Smooth muscle cell (in vitro differentiated cells): ENCODE measurements at regions not wholly inside any gene's neighbourhood (a gene's known extent, or its start where the extent isn't known, plus 50 kb on each side); places are given as distances from the start of the nearest gene placed in this dataset.

ENCODE experiments used
- DNase-seq: peaks from one replicate; lab custom pipeline; 2025; ENCODE audit not compliant: unreplicated experiment; lab: John Stamatoyannopoulos, UW
- H2AFZ ChIP-seq: fragments of 200-600 bp; sonication (generic); 2 replicates; pipeline ENCODE4 v1.6.0; 2016; ENCODE audit warnings: antibody characterized with exemption, low read depth, mild to moderate bottlenecking
- H3F3A ChIP-seq: fragments of 200-600 bp; sonication (generic); 2 replicates; pipeline ENCODE4 v1.6.0; 2017; ENCODE audit warnings: antibody characterized with exemption, low read depth
- H3K27ac ChIP-seq: fragments of 200-600 bp; sonication (generic); 2 replicates; pipeline ENCODE4 v1.5.1; 2016; ENCODE audit warnings: low read depth, mild to moderate bottlenecking
- H3K27me3 ChIP-seq: fragments of 200-600 bp; sonication (generic); 2 replicates; pipeline ENCODE4 v1.6.1; 2016; ENCODE audit warnings: low read depth, mild to moderate bottlenecking
- H3K36me3 ChIP-seq: fragments of 200-600 bp; sonication (generic); 2 replicates; pipeline ENCODE4 v1.5.1; 2016; ENCODE audit warnings: low read depth
- H3K4me1 ChIP-seq: fragments of 200-600 bp; sonication (generic); 2 replicates; pipeline ENCODE4 v1.5.1; 2016; ENCODE audit warnings: low read depth
- H3K4me2 ChIP-seq: fragments of 200-600 bp; sonication (generic); 2 replicates; pipeline ENCODE4 v1.6.0; 2016; ENCODE audit warnings: mild to moderate bottlenecking
- H3K4me3 ChIP-seq: fragments of 200-600 bp; sonication (generic); 2 replicates; pipeline ENCODE4 v1.5.1; 2016; ENCODE audit warnings: mild to moderate bottlenecking
- H3K79me2 ChIP-seq: fragments of 200-600 bp; sonication (generic); 2 replicates; pipeline ENCODE4 v1.6.0; 2016; ENCODE audit warnings: low read depth, mild to moderate bottlenecking
- H3K9ac ChIP-seq: fragments of 200-600 bp; sonication (generic); 2 replicates; pipeline ENCODE4 v1.6.0; 2016; ENCODE audit warnings: low read depth
- H3K9me3 ChIP-seq: fragments of 200-600 bp; sonication (generic); replicated peaks from 2 replicates; pipeline ENCODE4 v1.5.1; 2016; ENCODE audit warnings: low read depth
- H4K20me1 ChIP-seq: fragments of 200-600 bp; sonication (generic); 2 replicates; pipeline ENCODE4 v1.6.0; 2016; ENCODE audit warnings: low read depth
- WGBS: methylation state at CpG from one replicate; pipeline ENCODE4 v1.1.7; 2016; ENCODE audit warnings: low lambda C conversion rate; 5-methylcytosine and 5-hydroxymethylcytosine counted together
- TF ChIP-seq, protein P1 (sequence below): fragments of 200-600 bp; sonication (generic); IDR thresholded peaks from 2 replicates; pipeline ENCODE4 v1.5.1; 2017; ENCODE audit warnings: borderline replicate concordance, mild to moderate bottlenecking, antibody characterized with exemption; ENCODE audit not compliant: insufficient read depth, poor library complexity, severe bottlenecking

DNA sequence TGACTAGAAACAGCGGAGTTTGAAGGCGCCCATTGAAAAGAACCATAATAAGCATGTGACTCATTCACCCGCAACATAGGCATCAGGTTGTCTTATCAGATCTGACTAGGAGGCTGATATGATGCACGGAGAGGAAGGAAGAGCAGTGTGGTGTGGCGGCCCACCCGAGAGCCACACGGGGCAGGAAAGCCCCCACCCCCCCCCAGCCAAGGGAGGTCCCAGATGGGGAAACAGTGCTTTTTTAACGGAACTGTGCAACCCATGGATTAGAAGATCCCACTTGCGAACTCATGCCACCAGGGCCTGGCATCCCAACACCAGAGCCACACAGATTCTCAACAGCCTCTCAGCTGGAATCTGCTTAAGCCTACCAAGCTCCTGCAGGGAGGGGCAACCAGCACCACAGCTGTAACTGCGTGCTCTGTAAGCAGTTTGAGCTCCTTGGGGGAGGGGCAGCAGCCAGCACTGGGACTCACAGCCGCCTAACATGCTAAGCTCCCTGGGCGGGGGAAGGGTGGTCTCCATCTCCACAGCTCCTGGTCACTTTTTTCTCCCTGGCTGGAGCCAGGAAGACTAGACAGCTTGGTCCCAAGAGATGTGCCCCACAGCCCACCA is 466.2 kb downstream of the PDGFC start:
- DNase-seq = no peak
- H3K4me1 ChIP-seq = no peaks in the 10 kb centered on the region

DNA sequence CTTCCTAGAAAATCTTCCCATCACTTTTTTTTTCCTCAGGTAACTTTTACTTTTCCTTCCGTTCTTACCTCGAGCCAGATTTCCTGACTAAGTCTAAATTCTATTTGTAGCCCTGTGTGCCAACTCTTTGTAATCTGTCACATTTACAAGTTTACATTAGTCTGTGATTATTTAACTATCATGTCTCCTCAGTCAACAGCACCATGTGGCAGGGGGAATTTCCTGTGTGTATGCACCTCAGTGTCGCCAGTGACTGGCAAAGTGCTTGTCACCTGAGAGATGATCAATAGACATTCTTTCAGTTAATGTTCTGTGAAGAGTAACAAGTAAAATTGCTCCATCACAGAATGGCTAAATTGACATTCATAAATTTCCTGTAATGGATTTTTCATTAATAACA is 468.5 kb downstream of the PDGFC start:
- WGBS = 91% methylated on average over 3 of the region's 3 CpGs
- no peak for DNase-seq
- Histone ChIP-seq H3K27ac (no peak overlapping the region), H3K9ac (no peak overlapping the region), H3K9me3 (no peaks in the 10 kb centered on the region), H3F3A (no peaks in the 10 kb centered on the region), H2AFZ (no peak overlapping the region), H4K20me1 (no peaks in the 10 kb centered on the region), H3K79me2 (no peaks in the 10 kb centered on the region), H3K36me3 (no peaks in the 10 kb centered on the region), H3K4me3 (no peak overlapping the region), H3K4me2 (no peak overlapping the region), H3K27me3 (no peaks in the 10 kb centered on the region), H3K4me1 (no peaks in the 10 kb centered on the region)
- TF ChIP-seq, protein P1, sequence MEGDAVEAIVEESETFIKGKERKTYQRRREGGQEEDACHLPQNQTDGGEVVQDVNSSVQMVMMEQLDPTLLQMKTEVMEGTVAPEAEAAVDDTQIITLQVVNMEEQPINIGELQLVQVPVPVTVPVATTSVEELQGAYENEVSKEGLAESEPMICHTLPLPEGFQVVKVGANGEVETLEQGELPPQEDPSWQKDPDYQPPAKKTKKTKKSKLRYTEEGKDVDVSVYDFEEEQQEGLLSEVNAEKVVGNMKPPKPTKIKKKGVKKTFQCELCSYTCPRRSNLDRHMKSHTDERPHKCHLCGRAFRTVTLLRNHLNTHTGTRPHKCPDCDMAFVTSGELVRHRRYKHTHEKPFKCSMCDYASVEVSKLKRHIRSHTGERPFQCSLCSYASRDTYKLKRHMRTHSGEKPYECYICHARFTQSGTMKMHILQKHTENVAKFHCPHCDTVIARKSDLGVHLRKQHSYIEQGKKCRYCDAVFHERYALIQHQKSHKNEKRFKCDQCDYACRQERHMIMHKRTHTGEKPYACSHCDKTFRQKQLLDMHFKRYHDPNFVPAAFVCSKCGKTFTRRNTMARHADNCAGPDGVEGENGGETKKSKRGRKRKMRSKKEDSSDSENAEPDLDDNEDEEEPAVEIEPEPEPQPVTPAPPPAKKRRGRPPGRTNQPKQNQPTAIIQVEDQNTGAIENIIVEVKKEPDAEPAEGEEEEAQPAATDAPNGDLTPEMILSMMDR = no peak

More for the DNA sequence above, 466.2 kb downstream of the PDGFC start:
- Histone ChIP-seq H3K9ac (no peak overlapping the region), H3K4me3 (no peak overlapping the region), H2AFZ (no peak overlapping the region), H4K20me1 (no peaks in the 10 kb centered on the region), H3K9me3 (no peaks in the 10 kb centered on the region), H3K27me3 (no peaks in the 10 kb centered on the region), H3K27ac (no peak overlapping the region), H3K79me2 (no peaks in the 10 kb centered on the region), H3F3A (no peaks in the 10 kb centered on the region), H3K36me3 (no peaks in the 10 kb centered on the region), H3K4me2 (no peak overlapping the region)
- WGBS = 69% methylated on average over 12 of the region's 12 CpGs
- TF ChIP-seq, protein P1 = no peak

DNA sequence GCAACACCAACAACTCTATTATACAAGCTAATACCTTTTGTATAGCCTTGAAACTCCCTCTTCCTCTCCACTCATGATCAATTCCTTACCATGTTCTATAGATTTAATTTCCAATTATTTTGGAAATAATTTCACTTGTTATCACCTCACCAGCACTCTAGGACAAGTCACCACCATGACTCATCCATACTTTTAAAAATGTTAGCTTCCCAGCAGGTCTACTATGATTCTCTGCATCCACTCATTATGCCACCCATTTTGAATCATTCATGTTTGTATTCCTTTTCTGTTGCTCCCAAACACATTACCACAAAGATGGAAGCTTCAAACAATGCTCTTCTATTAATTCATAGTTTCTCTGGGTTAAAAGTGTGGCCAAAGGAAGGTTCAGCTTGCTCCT is 469.6 kb downstream of the PDGFC start:
- Histone ChIP-seq H3K36me3 (no peaks in the 10 kb centered on the region), H3K27ac (no peak overlapping the region), H3K9ac (no peak overlapping the region), H3F3A (no peaks in the 10 kb centered on the region), H3K9me3 (no peaks in the 10 kb centered on the region), H3K4me2 (no peak overlapping the region), H2AFZ (no peak overlapping the region), H3K4me3 (no peak overlapping the region), H3K27me3 (no peaks in the 10 kb centered on the region), H3K4me1 (no peaks in the 10 kb centered on the region), H4K20me1 (no peaks in the 10 kb centered on the region), H3K79me2 (no peaks in the 10 kb centered on the region)
- TF ChIP-seq, protein P1 = no peak
- no peak for DNase-seq

DNA sequence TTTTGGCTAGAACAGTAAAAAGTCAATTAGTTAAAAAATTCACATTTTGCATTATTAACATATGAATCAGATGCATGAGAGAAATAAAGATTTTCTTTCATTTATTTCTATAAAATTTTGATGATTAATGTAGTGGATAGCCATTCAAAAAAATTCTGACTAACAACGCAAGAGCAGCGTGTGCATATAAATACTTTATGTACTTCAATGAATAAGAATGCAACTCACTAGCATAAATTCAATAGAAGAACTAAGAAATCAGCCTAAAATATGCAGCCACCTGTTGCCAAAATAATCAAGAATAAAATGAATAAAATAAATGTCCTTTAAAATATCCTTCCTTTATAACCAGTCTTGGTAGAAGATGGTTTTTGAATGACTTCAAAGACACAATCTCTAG is 471.9 kb downstream of the PDGFC start:
- TF ChIP-seq, protein P1 = no peak
- no peak for DNase-seq
- no peaks in the 10 kb centered on the region for H3K79me2 ChIP-seq
- no peak overlapping the region for H3K9ac ChIP-seq
- no peak overlapping the region for H3K4me2 ChIP-seq
- H4K20me1 ChIP-seq = no peaks in the 10 kb centered on the region
- no peaks in the 10 kb centered on the region for H3K36me3 ChIP-seq
- no peak overlapping the region for H3K27ac ChIP-seq
- H3F3A ChIP-seq = no peaks in the 10 kb centered on the region
- H3K4me3 ChIP-seq = no peak overlapping the region
- no peaks in the 10 kb centered on the region for H3K27me3 ChIP-seq
- 91% methylated on average over 2 of the region's 2 CpGs for WGBS
- no peaks in the 10 kb centered on the region for H3K9me3 ChIP-seq
- no peak overlapping the region for H2AFZ ChIP-seq
- H3K4me1 ChIP-seq = no peaks in the 10 kb centered on the region
